CD4-positive, CD25-positive, alpha-beta regulatory T cell (primary cell): ENCODE measurements at regions not wholly inside any gene's neighbourhood (a gene's known extent, or its start where the extent isn't known, plus 50 kb on each side); places are given as distances from the start of the nearest gene placed in this dataset.

Experiments
- ATAC-seq, 2 donors: fragments of 150-1000 bp; cut with Tn5 transposase; one replicate each; pipeline ENCODE4 v1.10.0; 2021; ENCODE audit warnings: low read depth in 2 of 2, moderate number of reproducible peaks in 2 of 2, moderate library complexity in 1 of 2
- DNase-seq, 3 donors: peaks; one replicate each; pipeline versions ENCODE4 v3.0.0 to v3.0.0-alpha.2; 2012 to 2022; ENCODE audit warnings: mixed read lengths in 1 of 3
- H3K27ac ChIP-seq: one replicate; pipeline ENCODE4 v1.7.0; 2013; ENCODE audit warnings: mild to moderate bottlenecking, low read length; ENCODE audit not compliant: insufficient read depth, poor library complexity, severe bottlenecking
- H3K27me3 ChIP-seq: one replicate; pipeline ENCODE4 v1.7.0; 2013; ENCODE audit warnings: low read length; ENCODE audit not compliant: control insufficient read depth, insufficient read depth
- H3K36me3 ChIP-seq: one replicate; pipeline ENCODE4 v1.7.0; 2013; ENCODE audit warnings: mild to moderate bottlenecking, low read length, moderate library complexity; ENCODE audit not compliant: control insufficient read depth, insufficient read depth
- H3K4me1 ChIP-seq: 2 replicates; pipeline ENCODE4 v1.7.0; 2013; ENCODE audit warnings: mild to moderate bottlenecking, low read length; ENCODE audit not compliant: insufficient read depth, control insufficient read depth, poor library complexity, severe bottlenecking
- H3K4me3 ChIP-seq: one replicate; pipeline ENCODE4 v1.7.0; 2013; ENCODE audit warnings: low read depth, mild to moderate bottlenecking, low read length, moderate library complexity
- H3K9me3 ChIP-seq, 2 experiments: 1 replicate in 1 of 2; 2 replicates in 1 of 2; pipeline ENCODE4 v1.7.0; 2013; ENCODE audit warnings: low read length in 2 of 2, mild to moderate bottlenecking in 1 of 2, moderate library complexity in 1 of 2; ENCODE audit not compliant: control insufficient read depth in 2 of 2
- H3K27ac Mint-ChIP-seq, 3 donors: one replicate each; pipeline ENCODE4 v1.8.0; 2020 to 2022; ENCODE audit warnings: mild to moderate bottlenecking in 3 of 3, mixed read lengths in 3 of 3, moderate library complexity in 2 of 3
- H3K27me3 Mint-ChIP-seq: one replicate; pipeline ENCODE4 v1.8.0; 2022; ENCODE audit warnings: mild to moderate bottlenecking, mixed read lengths
- H3K36me3 Mint-ChIP-seq: one replicate; pipeline ENCODE4 v1.8.0; 2020; ENCODE audit warnings: mixed read lengths
- H3K4me1 Mint-ChIP-seq, 4 donors: one replicate each; pipeline ENCODE4 v1.8.0; 2020 to 2022; ENCODE audit warnings: mixed read lengths in 4 of 4, mild to moderate bottlenecking in 1 of 4
- H3K4me3 Mint-ChIP-seq, 4 donors: one replicate each; pipeline ENCODE4 v1.8.0; 2020 to 2022; ENCODE audit warnings: mild to moderate bottlenecking in 4 of 4, mixed read lengths in 4 of 4, moderate library complexity in 3 of 4
- H3K9me3 Mint-ChIP-seq, 7 donors: one replicate each; pipeline ENCODE4 v1.8.0; 2020 to 2022; ENCODE audit warnings: mixed read lengths in 7 of 7, mild to moderate bottlenecking in 3 of 7, moderate library complexity in 2 of 7

DNA sequence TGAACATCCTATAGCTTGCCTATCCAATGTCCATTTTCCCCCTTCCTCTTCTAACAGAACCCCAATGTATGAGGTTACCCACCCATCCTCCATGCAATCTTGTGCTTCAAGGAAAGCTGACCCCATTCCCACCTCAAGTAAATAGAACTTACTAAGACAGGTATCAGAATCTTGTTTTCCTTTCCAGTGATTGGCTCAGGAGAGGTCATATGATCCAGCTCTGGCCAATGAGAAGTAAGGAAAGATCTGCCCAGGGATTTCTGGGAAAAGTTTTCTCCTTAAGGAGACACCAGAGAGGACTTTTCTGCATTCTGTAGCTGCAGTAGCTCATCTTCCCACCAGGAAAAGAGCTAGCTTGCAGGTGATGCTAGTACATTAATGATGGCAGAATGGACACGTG is 341.8 kb upstream of the ZFP64 start:
- no peak for ATAC-seq
- H3K9me3 ChIP-seq: no peaks in the 10 kb centered on the region
- no peak overlapping the region for H3K4me3 Mint-ChIP-seq
- no peaks in the 10 kb centered on the region for H3K36me3 ChIP-seq
- no peak for DNase-seq
- H3K27me3 Mint-ChIP-seq: peaks cover 9% of the 10 kb centered on the region
- no peak overlapping the region for H3K27ac Mint-ChIP-seq
- H3K4me3 ChIP-seq: no peak overlapping the region
- H3K27ac ChIP-seq: no peak overlapping the region
- H3K27me3 ChIP-seq: no peaks in the 10 kb centered on the region
- H3K36me3 Mint-ChIP-seq: no peaks in the 10 kb centered on the region
- H3K4me1 Mint-ChIP-seq: no peaks in the 10 kb centered on the region
- H3K4me1 ChIP-seq: no peaks in the 10 kb centered on the region
- H3K9me3 Mint-ChIP-seq: peaks cover 0 to 1% (median 0%) of the 10 kb centered on the region in 7 donors

DNA sequence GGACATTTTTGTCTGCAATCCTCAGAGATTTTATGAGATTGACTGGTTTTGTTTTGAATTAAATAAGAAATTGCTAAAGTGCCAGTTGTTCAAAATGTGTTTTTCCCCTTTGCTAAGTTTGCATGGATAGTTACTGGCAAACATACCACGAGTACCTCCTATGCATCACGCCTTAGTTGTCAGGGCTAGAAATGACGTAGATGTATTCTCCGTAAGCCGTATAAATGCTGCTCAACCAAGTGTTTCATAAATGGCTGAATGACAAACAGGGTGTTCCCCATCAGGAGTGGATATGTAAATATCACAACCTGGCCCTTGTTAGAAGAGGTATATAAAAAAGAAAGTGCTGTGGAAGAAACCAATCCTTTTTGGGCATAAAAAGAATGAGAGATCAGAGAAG is 341.1 kb upstream of the ZFP64 start:
- no peak for ATAC-seq
- no peaks in the 10 kb centered on the region for H3K36me3 Mint-ChIP-seq
- no peak overlapping the region for H3K27ac ChIP-seq

DNA sequence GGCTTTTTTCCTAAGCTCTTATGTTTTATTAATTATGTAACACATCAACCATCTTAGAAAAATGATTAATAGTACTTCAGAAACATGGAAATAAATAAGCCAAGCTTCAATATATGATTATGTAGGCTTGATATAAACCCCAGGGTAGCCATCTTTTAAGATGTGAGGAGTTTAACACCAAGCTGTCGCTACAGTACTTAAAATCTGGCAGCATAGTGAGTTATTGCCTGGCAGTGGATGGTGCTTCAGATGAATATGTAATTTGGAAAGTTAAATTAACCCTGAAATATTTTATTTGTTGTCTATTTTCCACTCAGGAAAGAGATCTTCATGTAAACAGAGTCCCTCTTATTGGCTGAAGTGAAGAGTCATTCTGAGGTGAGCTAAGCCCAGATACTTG is 339.0 kb upstream of the ZFP64 start:
- H3K4me1 Mint-ChIP-seq: no peaks in the 10 kb centered on the region
- H3K4me3 Mint-ChIP-seq: no peak overlapping the region
- H3K4me1 ChIP-seq: no peaks in the 10 kb centered on the region
- DNase-seq (no peak), ATAC-seq (no peak)
- H3K27me3 ChIP-seq: no peaks in the 10 kb centered on the region
- peaks cover 9% of the 10 kb centered on the region for H3K27me3 Mint-ChIP-seq
- peaks cover 0 to 1% (median 0%) of the 10 kb centered on the region in 7 donors for H3K9me3 Mint-ChIP-seq
- no peaks in the 10 kb centered on the region for H3K36me3 Mint-ChIP-seq
- H3K9me3 ChIP-seq: no peaks in the 10 kb centered on the region
- no peak overlapping the region for H3K27ac Mint-ChIP-seq
- H3K36me3 ChIP-seq: no peaks in the 10 kb centered on the region
- H3K27ac ChIP-seq: no peak overlapping the region
- H3K4me3 ChIP-seq: no peak overlapping the region

More for the DNA sequence above, 341.1 kb upstream of the ZFP64 start:
- H3K36me3 ChIP-seq: no peaks in the 10 kb centered on the region
- H3K4me1 Mint-ChIP-seq: no peaks in the 10 kb centered on the region
- H3K4me1 ChIP-seq: no peaks in the 10 kb centered on the region
- no peak overlapping the region for H3K27ac Mint-ChIP-seq
- peaks cover 0 to 1% (median 0%) of the 10 kb centered on the region in 7 donors for H3K9me3 Mint-ChIP-seq
- no peaks in the 10 kb centered on the region for H3K9me3 ChIP-seq
- DNase-seq: no peak
- no peak overlapping the region for H3K4me3 ChIP-seq
- H3K27me3 ChIP-seq: no peaks in the 10 kb centered on the region
- peaks cover 9% of the 10 kb centered on the region for H3K27me3 Mint-ChIP-seq
- peak overlapping the region in 1 of 4 donors; percentile 51 for H3K4me3 Mint-ChIP-seq

DNA sequence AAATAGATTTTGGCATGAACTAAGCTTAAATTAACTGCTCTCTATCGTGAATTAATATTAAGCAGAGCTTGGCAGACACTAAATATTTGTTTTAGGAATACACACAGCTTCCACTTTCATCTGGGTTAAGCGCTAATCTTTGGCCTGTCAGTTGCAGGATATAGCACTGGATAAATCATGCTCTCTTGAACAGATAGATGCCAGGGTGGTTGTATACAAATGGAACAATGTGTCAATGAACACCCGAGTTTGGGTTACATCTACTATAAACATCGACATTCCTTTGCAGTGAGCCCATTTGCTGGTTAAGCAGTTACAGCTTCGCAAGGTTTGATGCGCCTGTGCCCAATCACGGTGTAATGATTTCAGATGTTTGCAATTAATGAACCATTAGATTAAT is 338.2 kb upstream of the ZFP64 start:
- DNase-seq (no peak), ATAC-seq (no peak)
- Mint-ChIP-seq H3K27me3 (peaks cover 9% of the 10 kb centered on the region), H3K4me3 (no peak overlapping the region), H3K36me3 (no peaks in the 10 kb centered on the region), H3K27ac (no peak overlapping the region), H3K4me1 (no peaks in the 10 kb centered on the region), H3K9me3 (peaks cover 0 to 1% (median 0%) of the 10 kb centered on the region in 7 donors)
- Histone ChIP-seq H3K9me3 (no peaks in the 10 kb centered on the region), H3K27ac (no peak overlapping the region), H3K4me3 (no peak overlapping the region), H3K4me1 (no peaks in the 10 kb centered on the region), H3K27me3 (no peaks in the 10 kb centered on the region), H3K36me3 (no peaks in the 10 kb centered on the region)

DNA sequence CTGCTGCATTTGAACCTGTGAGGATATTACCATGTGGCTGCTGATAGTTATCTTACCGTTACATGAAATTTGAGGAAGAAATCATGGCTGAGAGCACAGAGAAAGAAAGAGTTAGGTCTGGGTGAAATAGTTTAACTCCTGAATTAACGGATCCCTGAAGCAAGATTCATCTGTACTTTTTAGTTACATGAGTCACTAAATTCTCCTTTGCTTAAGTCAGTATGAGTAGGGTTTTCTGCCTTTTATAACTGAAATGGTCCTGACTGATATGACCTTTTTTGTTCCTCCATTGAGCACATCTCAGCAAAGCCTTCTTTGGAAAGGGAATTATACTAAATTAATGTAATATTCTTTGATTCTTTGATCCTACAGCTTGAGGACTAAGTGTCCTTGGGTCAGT is 333.3 kb upstream of the ZFP64 start:
- DNase-seq: no peak
- Histone ChIP-seq H3K4me3 (no peak overlapping the region), H3K9me3 (no peaks in the 10 kb centered on the region), H3K27ac (no peak overlapping the region), H3K36me3 (no peaks in the 10 kb centered on the region), H3K27me3 (peaks cover 1% of the 10 kb centered on the region), H3K4me1 (no peaks in the 10 kb centered on the region)
- Mint-ChIP-seq H3K27ac (no peak overlapping the region), H3K36me3 (no peaks in the 10 kb centered on the region), H3K4me1 (no peaks in the 10 kb centered on the region), H3K9me3 (peaks cover 0 to 8% (median 2%) of the 10 kb centered on the region in 7 donors), H3K4me3 (no peak overlapping the region), H3K27me3 (peaks cover 10% of the 10 kb centered on the region)
- ATAC-seq: no peak

GRCh38 chr20:52518735-52519134 is 327.2 kb upstream of the ZFP64 start:
- DNase-seq (no peak), ATAC-seq (no peak)
- peaks cover 14% of the 10 kb centered on the region for H3K27me3 Mint-ChIP-seq
- H3K27ac ChIP-seq: no peak overlapping the region
- H3K4me3 ChIP-seq: no peak overlapping the region
- peaks cover 0 to 3% of the 10 kb centered on the region in 2 experiments for H3K9me3 ChIP-seq
- H3K4me3 Mint-ChIP-seq: no peak overlapping the region
- no peak overlapping the region for H3K27ac Mint-ChIP-seq
- no peaks in the 10 kb centered on the region for H3K36me3 ChIP-seq
- H3K9me3 Mint-ChIP-seq: peaks cover 4 to 13% (median 7%) of the 10 kb centered on the region in 7 donors
- H3K4me1 Mint-ChIP-seq: no peaks in the 10 kb centered on the region
- H3K4me1 ChIP-seq: no peaks in the 10 kb centered on the region
- H3K27me3 ChIP-seq: no peaks in the 10 kb centered on the region
- H3K36me3 Mint-ChIP-seq: no peaks in the 10 kb centered on the region

DNA sequence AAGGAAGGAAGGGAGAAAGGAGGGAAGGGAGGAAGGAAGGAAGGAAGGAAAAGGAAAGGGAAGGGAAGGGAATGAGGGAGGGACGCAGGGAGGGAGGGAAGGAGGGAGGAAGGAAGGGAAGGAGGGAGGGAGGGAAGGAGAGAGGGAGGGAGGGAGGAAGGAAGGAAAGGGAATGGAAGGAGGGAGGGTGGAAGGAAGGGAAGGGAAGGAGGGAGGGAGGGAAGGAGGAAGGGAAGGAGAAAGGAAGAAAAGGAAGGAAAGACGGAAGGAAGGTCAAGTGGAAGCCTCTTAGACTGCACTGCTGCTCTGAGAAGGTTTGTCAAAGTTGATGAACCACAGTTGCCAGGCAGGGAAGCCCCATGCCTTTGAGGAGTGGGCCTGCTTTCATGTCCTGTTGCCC is 324.3 kb upstream of the ZFP64 start:
- H3K4me3 Mint-ChIP-seq: no peak overlapping the region
- DNase-seq (no peak), ATAC-seq (no peak)
- H3K9me3 ChIP-seq: peaks cover 0 to 3% of the 10 kb centered on the region in 2 experiments
- no peaks in the 10 kb centered on the region for H3K36me3 ChIP-seq
- H3K4me1 ChIP-seq: no peaks in the 10 kb centered on the region
- H3K36me3 Mint-ChIP-seq: no peaks in the 10 kb centered on the region
- peaks cover 11% of the 10 kb centered on the region for H3K27me3 Mint-ChIP-seq
- H3K27ac Mint-ChIP-seq: peak overlapping the region in 1 of 3 donors; percentile 48
- no peak overlapping the region for H3K27ac ChIP-seq
- H3K4me3 ChIP-seq: no peak overlapping the region
- no peaks in the 10 kb centered on the region for H3K4me1 Mint-ChIP-seq
- peaks cover 5 to 9% (median 6%) of the 10 kb centered on the region in 7 donors for H3K9me3 Mint-ChIP-seq
- no peaks in the 10 kb centered on the region for H3K27me3 ChIP-seq

- H3K9me3 Mint-ChIP-seq: peaks cover 0 to 10% (median 4%) of the 10 kb centered on the region in 7 donors
Observed at GRCh38 chr20:52500157-52500556, 308.6 kb upstream of the ZFP64 start.

More at GRCh38 chr20:52500157-52500556, 308.6 kb upstream of the ZFP64 start:
- Histone ChIP-seq H3K27me3 (peaks cover 4% of the 10 kb centered on the region), H3K4me3 (no peak overlapping the region), H3K27ac (no peak overlapping the region), H3K9me3 (no peaks in the 10 kb centered on the region), H3K4me1 (no peaks in the 10 kb centered on the region), H3K36me3 (no peaks in the 10 kb centered on the region)
- no peaks in the 10 kb centered on the region for H3K36me3 Mint-ChIP-seq
- no peak overlapping the region for H3K4me3 Mint-ChIP-seq
- DNase-seq (no peak), ATAC-seq (no peak)
- H3K27ac Mint-ChIP-seq: no peak overlapping the region
- H3K4me1 Mint-ChIP-seq: no peaks in the 10 kb centered on the region
- peaks cover 19% of the 10 kb centered on the region for H3K27me3 Mint-ChIP-seq
